ENCODE measurements at regions not wholly inside any gene's neighbourhood (a gene's known extent, or its start where the extent isn't known, plus 50 kb on each side); places are given as distances from the start of the nearest gene placed in this dataset.
A peak's percentile ranks its signal among the peaks of the same experiment; 100 is the strongest.

- no peak for DNase-seq
Observed at GRCh38 chr22:22421392-22421791, 87.2 kb downstream of the ZNF280B start.

- peak; percentile 43 for DNase-seq
Observed at GRCh38 chr22:22422629-22423112, 85.9 kb downstream of the ZNF280B start.

GRCh38 chr22:22423681-22424080 lies 84.9 kb downstream of the ZNF280B start:
- no peak for DNase-seq

GRCh38 chr22:22424210-22424800 lies 84.2 kb downstream of the ZNF280B start:
- no peak for DNase-seq

- DNase-seq: no peak
Observed at GRCh38 chr22:22424956-22425355, 83.6 kb downstream of the ZNF280B start.

GRCh38 chr22:22425356-22425755 lies 83.2 kb downstream of the ZNF280B start:
- no peak for DNase-seq

GRCh38 chr22:22425783-22426624 lies 82.5 kb downstream of the ZNF280B start:
- no peak for DNase-seq

- no peak for DNase-seq
Observed at GRCh38 chr22:22427542-22428065, 80.9 kb downstream of the ZNF280B start.

- no peak for DNase-seq
Observed at GRCh38 chr22:22428222-22429098, 80.1 kb downstream of the ZNF280B start.

GRCh38 chr22:22429369-22430108 lies 79.0 kb downstream of the ZNF280B start:
- DNase-seq: no peak

GRCh38 chr22:22430111-22430820 lies 78.3 kb downstream of the ZNF280B start:
- DNase-seq: no peak

- DNase-seq: peak; percentile 6
Observed at GRCh38 chr22:22431271-22432220, 77.0 kb downstream of the ZNF280B start.

GRCh38 chr22:22432479-22432878 lies 76.1 kb downstream of the ZNF280B start:
- DNase-seq: no peak

- no peak for DNase-seq
Observed at GRCh38 chr22:22432937-22433336, 75.6 kb downstream of the ZNF280B start.

- no peak for DNase-seq
Observed at GRCh38 chr22:22433770-22434169, 74.8 kb downstream of the ZNF280B start.
